GM19240 (cell line): ENCODE measurements at regions not wholly inside any gene's neighbourhood (a gene's known extent, or its start where the extent isn't known, plus 50 kb on each side); places are given as distances from the start of the nearest gene placed in this dataset.
"Not testable (repeated sequence)": the region's sequence is repeated elsewhere in the genome, so short reads cannot be mapped to it uniquely, and the experiment has no call there.

Experiments
- DNase-seq: peaks from one replicate; pipeline ENCODE4 v3.0.0; 2011; ENCODE audit warnings: low spot score; ENCODE audit not compliant: insufficient read length

DNA sequence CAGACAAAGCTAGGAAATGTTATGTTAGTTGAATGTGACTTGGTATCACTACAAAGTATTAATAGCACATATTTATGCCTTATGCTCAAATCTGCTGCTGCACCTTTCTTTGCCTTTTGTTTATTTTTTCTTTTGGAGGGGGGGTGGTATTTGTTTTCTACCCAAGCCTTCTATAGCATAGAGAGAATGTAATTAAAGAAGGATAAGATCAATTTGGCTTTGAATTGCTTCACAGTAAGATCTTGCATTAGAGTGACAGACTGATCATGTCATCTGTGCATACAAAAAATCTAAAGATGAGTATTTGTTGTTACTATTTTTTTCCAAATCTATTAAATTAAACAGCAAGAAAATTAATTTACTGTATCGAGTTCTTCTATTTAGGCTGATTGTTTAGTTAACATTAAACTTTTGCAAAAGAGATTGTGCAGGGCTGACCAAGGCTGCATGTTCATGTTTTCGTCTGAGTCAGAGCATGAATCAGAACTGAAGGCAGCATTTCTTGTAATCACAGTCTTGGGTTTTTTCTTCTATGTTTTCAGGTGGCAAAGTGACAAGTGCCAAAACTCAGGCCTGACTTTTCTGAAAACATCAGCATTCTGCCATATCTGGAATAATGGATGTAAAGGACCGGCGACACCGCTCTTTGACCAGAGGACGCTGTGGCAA is 1007.1 kb upstream of the WWC1 start:
- DNase-seq = no peak

GRCh38 chr5:167285591-167285990 is 1005.9 kb upstream of the WWC1 start:
- DNase-seq = no peak

- DNase-seq = no peak
Measured at GRCh38 chr5:167286891-167287290, 1004.6 kb upstream of the WWC1 start.

DNA sequence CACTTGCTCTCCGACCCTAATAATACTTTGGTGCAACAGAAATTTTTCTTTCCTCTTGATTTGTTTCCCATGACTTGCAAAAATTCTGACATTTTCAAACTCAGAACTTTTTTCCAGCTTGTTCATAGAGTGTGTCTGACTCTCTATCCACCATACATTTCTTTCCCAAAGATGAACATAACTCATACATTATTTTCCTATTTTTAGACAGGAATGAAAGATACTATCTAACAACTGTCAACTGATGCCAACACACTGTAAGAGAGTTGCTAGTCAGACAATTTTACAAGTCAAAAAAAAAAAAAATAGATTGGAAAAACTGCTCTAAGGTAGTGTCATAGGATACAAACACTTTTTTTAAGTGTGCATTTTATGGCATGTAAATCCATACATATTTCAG is 1001.0 kb upstream of the WWC1 start:
- DNase-seq = no peak

DNA sequence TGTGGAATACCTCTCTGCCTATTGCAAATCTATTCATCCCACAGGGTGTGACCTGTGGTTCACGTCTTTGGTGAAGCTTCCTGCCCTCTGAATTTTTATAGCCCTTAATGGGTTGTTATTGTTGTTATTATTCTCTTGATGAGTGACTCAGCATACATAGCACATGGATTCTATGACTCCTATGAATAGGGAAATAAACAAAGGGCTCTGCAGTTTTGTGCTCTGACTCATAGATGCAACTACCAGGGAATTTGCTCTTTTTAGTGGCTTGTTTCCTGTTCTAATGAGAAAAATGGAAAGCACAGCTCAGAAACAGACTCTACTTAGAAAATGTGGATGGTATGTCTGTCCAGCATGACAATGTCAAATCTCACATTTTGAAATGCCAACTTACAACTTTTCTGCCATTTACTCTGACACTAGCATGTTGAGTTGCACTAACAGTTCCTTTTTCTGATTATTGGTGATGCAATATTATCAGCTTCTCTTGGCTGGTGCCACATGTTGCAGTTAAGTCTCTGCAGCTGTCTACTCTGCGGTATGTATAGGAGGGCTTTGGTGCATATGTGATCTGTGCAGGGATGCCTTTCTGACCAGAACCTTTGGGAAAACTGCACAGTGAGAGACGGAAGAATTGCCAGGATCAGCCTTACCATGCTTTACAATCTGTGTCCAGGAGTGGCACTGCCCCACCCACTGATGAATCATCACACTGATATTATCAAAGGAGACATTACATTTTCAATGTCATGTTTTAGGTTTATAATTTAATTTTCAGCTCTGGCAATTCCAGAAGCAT is 996.4 kb upstream of the WWC1 start:
- no peak for DNase-seq

- DNase-seq = no peak
Measured at GRCh38 chr5:167295681-167296005, 995.8 kb upstream of the WWC1 start.

DNA sequence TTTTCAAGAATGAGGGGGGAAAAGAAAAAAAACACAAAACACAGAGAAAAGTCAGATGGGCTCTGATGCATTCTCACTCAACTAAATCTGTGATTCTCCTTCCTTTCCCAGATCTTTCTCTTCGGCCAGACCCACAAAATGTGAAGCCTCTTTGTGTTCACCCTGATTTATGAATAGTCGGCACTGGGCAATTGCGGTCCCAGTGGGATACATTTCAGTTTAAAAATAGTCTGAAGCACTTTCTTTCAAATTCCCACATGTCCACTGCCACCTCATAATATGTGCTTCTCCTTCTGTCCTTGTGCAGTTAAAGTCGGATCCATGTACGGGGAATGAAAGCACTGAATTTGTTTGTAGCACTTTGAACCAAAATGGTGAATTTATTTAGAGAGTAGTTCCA is 995.4 kb upstream of the WWC1 start:
- DNase-seq = no peak

- no peak for DNase-seq
Measured at GRCh38 chr5:167296661-167297060, 994.8 kb upstream of the WWC1 start.

DNA sequence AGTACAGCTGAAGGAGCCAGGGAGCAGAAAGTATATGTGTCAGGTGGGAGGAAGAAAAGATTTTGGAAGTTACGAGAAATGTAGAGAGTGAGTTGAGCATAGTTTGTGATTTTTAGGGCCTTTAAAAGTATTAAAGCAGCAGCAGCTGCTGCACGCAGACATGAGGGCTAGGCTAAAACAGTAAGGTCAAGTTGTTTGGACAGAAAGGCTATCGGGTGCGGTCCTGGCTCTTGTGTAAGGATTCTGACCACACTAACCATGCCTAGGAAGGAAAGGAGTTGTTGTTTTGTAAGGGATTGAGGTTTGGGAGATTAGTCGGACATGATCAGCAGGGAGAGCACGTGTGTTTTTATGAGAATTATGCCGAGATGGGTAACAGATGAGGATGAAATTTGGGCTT is 991.6 kb upstream of the WWC1 start:
- DNase-seq = not testable (repeated sequence)

DNA sequence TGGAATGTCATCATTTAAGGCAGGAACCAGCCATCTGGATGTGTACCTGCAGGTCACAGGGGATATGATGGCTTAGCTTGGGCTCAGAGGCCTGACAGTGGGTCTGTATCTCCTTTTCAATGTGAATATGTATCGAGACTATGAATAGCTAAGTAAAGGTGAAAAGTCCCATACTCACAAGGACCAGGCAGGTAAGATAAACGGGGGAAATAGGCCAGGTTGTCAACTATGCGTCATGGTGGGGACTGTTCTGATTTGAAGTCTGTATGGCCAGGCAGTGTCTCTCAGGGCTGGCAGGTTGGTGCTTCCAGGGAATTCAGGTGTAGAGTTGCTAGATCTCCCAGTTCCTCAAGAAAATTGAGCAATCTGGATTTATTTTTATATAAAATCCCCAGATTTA is 987.9 kb upstream of the WWC1 start:
- no peak for DNase-seq

DNA sequence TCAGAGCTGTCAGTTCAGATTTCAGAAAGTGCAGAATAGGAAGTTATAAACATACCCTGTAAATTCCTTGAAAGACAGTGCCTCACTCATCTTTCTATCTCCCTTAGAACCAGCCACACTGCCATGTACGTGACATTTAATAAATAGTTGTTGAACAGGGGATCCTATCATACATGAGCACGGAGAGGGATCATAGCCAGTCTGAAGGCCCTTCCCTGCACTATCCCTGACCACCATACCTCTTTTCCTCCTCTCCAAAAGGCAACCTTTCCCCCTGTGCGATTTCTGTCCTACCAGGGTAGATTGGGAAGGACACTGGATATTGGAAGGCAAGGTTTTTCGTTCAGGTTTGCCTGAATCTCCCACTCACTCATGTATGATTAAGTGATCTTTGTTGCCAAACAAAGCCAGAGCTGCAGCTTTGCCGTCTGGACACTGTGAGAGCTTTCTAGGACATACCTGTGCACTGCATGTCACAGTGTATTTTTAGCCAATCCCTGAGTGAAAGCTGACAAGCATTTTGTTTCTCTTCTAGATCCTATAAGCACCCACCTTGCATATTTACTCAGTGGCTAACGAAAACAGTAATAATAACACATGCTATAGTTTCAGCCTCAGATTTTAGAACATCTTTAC is 986.5 kb upstream of the WWC1 start:
- DNase-seq = no peak

DNA sequence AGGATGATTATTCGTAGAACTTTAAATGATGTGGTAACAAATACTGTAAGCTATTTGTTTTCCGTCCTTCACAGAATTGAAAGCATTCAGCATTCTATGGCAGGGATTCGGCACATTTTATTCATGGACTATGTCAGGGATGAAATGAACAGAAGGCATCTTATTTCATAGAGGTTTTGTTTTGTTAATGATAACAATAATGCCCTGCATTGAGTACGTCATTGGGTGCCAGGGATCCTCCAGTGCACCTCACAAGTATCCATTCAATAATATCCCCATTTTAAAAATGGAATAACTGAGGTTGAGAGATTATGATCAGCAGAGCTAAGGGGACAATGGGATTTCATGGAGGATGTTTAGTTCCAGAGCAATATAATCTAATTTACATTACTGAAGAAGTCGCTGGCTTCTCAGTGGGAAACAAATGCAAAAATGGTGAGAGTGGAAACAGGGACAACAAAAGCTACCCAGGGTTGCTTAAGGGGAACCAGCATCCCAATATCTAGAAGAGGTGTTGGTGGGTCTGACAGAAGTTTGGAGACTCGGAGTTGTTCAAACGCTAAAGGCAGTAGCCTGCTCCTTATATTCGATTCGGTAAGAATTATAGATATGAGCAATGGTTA is 985.7 kb upstream of the WWC1 start:
- no peak for DNase-seq

- DNase-seq = no peak
Measured at GRCh38 chr5:167307042-167307441, 984.4 kb upstream of the WWC1 start.

GRCh38 chr5:167308466-167308865 is 983.0 kb upstream of the WWC1 start:
- no peak for DNase-seq

GRCh38 chr5:167309941-167310517 is 981.4 kb upstream of the WWC1 start:
- DNase-seq = no peak

DNA sequence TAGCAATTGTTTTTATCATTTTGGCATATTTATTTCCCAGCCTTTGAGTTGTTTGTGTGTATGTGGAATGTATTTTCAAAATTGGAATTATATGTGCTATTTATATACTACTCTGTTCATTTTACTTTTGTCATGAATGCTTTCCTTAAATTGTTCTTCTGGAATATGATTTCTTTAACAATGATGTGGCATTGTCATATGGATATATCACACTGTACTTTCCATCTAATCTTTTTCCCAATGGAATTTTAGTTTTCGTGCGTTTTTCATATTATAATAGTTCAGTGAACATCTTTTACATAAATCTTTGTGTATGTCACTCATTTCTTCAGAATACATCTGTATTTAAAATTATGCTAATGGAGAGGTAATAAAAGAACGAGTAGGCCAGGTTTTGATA is 980.1 kb upstream of the WWC1 start:
- DNase-seq = no peak

- no peak for DNase-seq
Measured at GRCh38 chr5:167312225-167312624, 979.2 kb upstream of the WWC1 start.

DNA sequence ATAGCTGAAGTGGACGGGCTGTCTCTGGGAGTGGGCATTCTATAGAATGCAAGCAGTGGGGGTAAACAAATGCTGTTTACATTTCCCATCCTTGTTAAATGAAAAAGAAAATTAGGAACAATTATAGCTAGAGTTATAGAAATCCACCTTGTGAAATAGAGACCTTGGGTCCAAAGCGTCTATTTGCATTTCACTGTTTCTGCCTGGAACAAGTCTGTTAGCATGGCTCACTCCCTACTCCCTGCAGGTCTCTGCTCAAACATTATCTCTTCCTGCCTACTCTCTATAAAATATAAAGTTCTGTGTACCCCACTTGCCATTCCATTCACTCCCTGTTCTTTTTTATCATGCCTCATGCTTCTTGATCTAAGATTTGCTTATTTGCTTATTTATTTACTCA is 975.7 kb upstream of the WWC1 start:
- no peak for DNase-seq

DNA sequence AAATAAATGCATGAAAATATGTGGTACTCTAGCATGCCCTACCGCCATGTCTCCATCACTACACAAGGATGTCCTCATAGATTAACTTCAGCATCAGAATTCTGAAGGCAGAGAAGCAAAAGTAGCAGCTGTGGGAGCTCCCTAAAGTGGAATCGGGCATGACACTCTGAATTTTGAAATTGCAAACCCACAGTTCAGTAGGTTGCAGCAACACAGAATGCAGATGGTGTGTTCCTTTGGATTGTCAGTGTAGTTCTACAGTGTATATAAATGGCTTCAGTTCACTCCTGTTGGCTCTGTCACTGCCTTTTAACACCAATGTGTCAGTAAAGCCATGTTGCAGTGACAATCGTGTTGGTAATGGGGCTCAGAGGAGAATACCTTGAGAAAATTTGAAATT is 973.6 kb upstream of the WWC1 start:
- DNase-seq = no peak

- DNase-seq = no peak
Measured at GRCh38 chr5:167319243-167319642, 972.2 kb upstream of the WWC1 start.

DNA sequence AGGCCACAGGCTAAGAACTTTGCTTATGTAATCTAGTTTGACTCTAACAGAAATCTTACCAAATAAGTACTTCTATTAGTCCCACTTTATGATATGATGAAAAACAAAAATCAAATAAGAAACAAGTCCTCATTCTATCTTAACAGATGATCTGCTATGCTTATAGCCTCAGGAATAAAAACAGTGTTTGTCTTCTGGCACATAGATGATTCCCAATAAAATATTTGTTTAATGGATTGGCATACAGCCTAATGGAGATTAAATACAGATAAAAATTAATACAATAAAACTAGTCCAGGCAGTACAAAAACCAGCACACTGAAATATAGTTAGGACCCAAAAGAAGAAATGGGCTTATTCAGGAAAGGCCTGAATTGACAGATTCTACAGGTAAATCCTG is 971.4 kb upstream of the WWC1 start:
- no peak for DNase-seq

GRCh38 chr5:167332309-167332708 is 959.1 kb upstream of the WWC1 start:
- DNase-seq = no peak
